Limb (tissue), 2 donors: ENCODE measurements at regions not wholly inside any gene's neighbourhood (a gene's known extent, or its start where the extent isn't known, plus 50 kb on each side); places are given as distances from the start of the nearest gene placed in this dataset.
"Not testable (repeated sequence)": the region's sequence is repeated elsewhere in the genome, so short reads cannot be mapped to it uniquely, and the experiment has no call there.

Experiments used
- DNase-seq, 2 donors: peaks; one replicate each; pipeline ENCODE4 v3.0.0-alpha.2; 2016; ENCODE audit errors: extremely low spot score in 2 of 2

GRCh38 chr11:92424281-92424680 lies 199.7 kb downstream of the FAT3 start:
- DNase-seq: no peak

GRCh38 chr11:92425127-92425526 lies 200.5 kb downstream of the FAT3 start:
- DNase-seq: no peak

- no peak for DNase-seq
Observed at GRCh38 chr11:92432515-92432914, 207.9 kb downstream of the FAT3 start.

- no peak for DNase-seq
Observed at GRCh38 chr11:92436034-92436920, 211.7 kb downstream of the FAT3 start.

GRCh38 chr11:92439133-92439532 lies 214.5 kb downstream of the FAT3 start:
- no peak for DNase-seq

- no peak for DNase-seq
Observed at GRCh38 chr11:92440701-92441442, 216.3 kb downstream of the FAT3 start.

GRCh38 chr11:92441443-92441726 lies 216.8 kb downstream of the FAT3 start:
- DNase-seq: no peak

- DNase-seq: peak in 1 of 2 donors; percentile 53
Observed at GRCh38 chr11:92443199-92443598, 218.6 kb downstream of the FAT3 start.

GRCh38 chr11:92447586-92447985 lies 223.0 kb downstream of the FAT3 start:
- DNase-seq: no peak

- DNase-seq: no peak
Observed at GRCh38 chr11:92449222-92449621, 224.6 kb downstream of the FAT3 start.

- DNase-seq: no peak
Observed at GRCh38 chr11:92449780-92450179, 225.2 kb downstream of the FAT3 start.

GRCh38 chr11:92451063-92451462 lies 226.4 kb downstream of the FAT3 start:
- no peak for DNase-seq

- no peak for DNase-seq
Observed at GRCh38 chr11:92453055-92453454, 228.4 kb downstream of the FAT3 start.

- no peak for DNase-seq
Observed at GRCh38 chr11:92455210-92455790, 230.7 kb downstream of the FAT3 start.

GRCh38 chr11:92457250-92457649 lies 232.6 kb downstream of the FAT3 start:
- DNase-seq: no peak

- no peak for DNase-seq
Observed at GRCh38 chr11:92458486-92458885, 233.9 kb downstream of the FAT3 start.

- DNase-seq: no peak
Observed at GRCh38 chr11:92460213-92460612, 235.6 kb downstream of the FAT3 start.

GRCh38 chr11:92461447-92461846 lies 236.8 kb downstream of the FAT3 start:
- DNase-seq: no peak

- no peak for DNase-seq
Observed at GRCh38 chr11:92462821-92463220, 238.2 kb downstream of the FAT3 start.

GRCh38 chr11:92464822-92465221 lies 240.2 kb downstream of the FAT3 start:
- no peak for DNase-seq

GRCh38 chr11:92465410-92465809 lies 240.8 kb downstream of the FAT3 start:
- not testable (repeated sequence) for DNase-seq

- no peak for DNase-seq
Observed at GRCh38 chr11:92473736-92474135, 249.1 kb downstream of the FAT3 start.

GRCh38 chr11:92475316-92475715 lies 250.7 kb downstream of the FAT3 start:
- no peak for DNase-seq
